RCC 7860 (cell line): ENCODE measurements at regions not wholly inside any gene's neighbourhood (a gene's known extent, or its start where the extent isn't known, plus 50 kb on each side); places are given as distances from the start of the nearest gene placed in this dataset.
"Not testable (repeated sequence)": the region's sequence is repeated elsewhere in the genome, so short reads cannot be mapped to it uniquely, and the experiment has no call there.

Experiments
- DNase-seq: peaks from one replicate; pipeline ENCODE4 v3.0.0-alpha.2; 2015; ENCODE audit warnings: low spot score
- FAIRE-seq: peaks from 2 replicates; lab custom pipeline; 2012; peaks lifted over from hg19 to GRCh38; lab: Jason Lieb, UNC

- FAIRE-seq, DNase-seq: not testable (repeated sequence)
Measured at GRCh38 chr16:29176154-29176470, 191.3 kb downstream of the LAT start.

GRCh38 chr16:29175411-29176153 is 190.7 kb downstream of the LAT start:
- DNase-seq, FAIRE-seq: not testable (repeated sequence)

- DNase-seq, FAIRE-seq: not testable (repeated sequence)
Measured at GRCh38 chr16:29173371-29174305, 188.8 kb downstream of the LAT start.

GRCh38 chr16:29172098-29172724 is 187.4 kb downstream of the LAT start:
- FAIRE-seq, DNase-seq: not testable (repeated sequence)

GRCh38 chr16:29171296-29171695 is 186.4 kb downstream of the LAT start:
- DNase-seq, FAIRE-seq: not testable (repeated sequence)

- not testable (repeated sequence) for FAIRE-seq, DNase-seq
Measured at GRCh38 chr16:29170393-29171119, 185.7 kb downstream of the LAT start.

GRCh38 chr16:29169295-29169994 is 184.6 kb downstream of the LAT start:
- not testable (repeated sequence) for DNase-seq, FAIRE-seq

- not testable (repeated sequence) for FAIRE-seq
Measured at GRCh38 chr16:29168515-29169259, 183.8 kb downstream of the LAT start.

GRCh38 chr16:29164442-29165089 is 179.7 kb downstream of the LAT start:
- not testable (repeated sequence) for FAIRE-seq, DNase-seq

More at GRCh38 chr16:29168515-29169259, 183.8 kb downstream of the LAT start:
- DNase-seq: not testable (repeated sequence)

- FAIRE-seq, DNase-seq: not testable (repeated sequence)
Measured at GRCh38 chr16:29160171-29160570, 175.3 kb downstream of the LAT start.

- not testable (repeated sequence) for FAIRE-seq
Measured at GRCh38 chr16:29159603-29160002, 174.8 kb downstream of the LAT start.

GRCh38 chr16:29158785-29159184 is 173.9 kb downstream of the LAT start:
- FAIRE-seq (no peak), DNase-seq (no peak)

More at GRCh38 chr16:29159603-29160002, 174.8 kb downstream of the LAT start:
- not testable (repeated sequence) for DNase-seq

- not testable (repeated sequence) for DNase-seq, FAIRE-seq
Measured at GRCh38 chr16:29158031-29158784, 173.4 kb downstream of the LAT start.

GRCh38 chr16:29157051-29157923 is 172.4 kb downstream of the LAT start:
- DNase-seq: peak; percentile 41
- FAIRE-seq: not testable (repeated sequence)

GRCh38 chr16:29156511-29156910 is 171.7 kb downstream of the LAT start:
- no peak for FAIRE-seq

GRCh38 chr16:29155866-29156200 is 171.0 kb downstream of the LAT start:
- DNase-seq, FAIRE-seq: not testable (repeated sequence)

More at GRCh38 chr16:29156511-29156910, 171.7 kb downstream of the LAT start:
- DNase-seq: no peak
